AG09309 (cell line): ENCODE measurements at regions not wholly inside any gene's neighbourhood (a gene's known extent, or its start where the extent isn't known, plus 50 kb on each side); places are given as distances from the start of the nearest gene placed in this dataset.

Source experiments
- DNase-seq: peaks from one replicate; pipeline ENCODE4 v3.0.0-alpha.2; 2010; ENCODE audit warnings: low read depth
- H3K4me3 ChIP-seq: 2 replicates; pipeline ENCODE4 v1.5.1; 2011; ENCODE audit warnings: mild to moderate bottlenecking, low read depth, low read length, moderate library complexity; ENCODE audit not compliant: control insufficient read depth
- TF ChIP-seq, protein P1 (sequence below): IDR thresholded peaks from 2 replicates; pipeline ENCODE4 v1.5.1; 2011; ENCODE audit warnings: mild to moderate bottlenecking, low read depth, low read length, inconsistent platforms; ENCODE audit not compliant: insufficient read depth, control insufficient read depth; ENCODE audit errors: missing control alignments

DNA sequence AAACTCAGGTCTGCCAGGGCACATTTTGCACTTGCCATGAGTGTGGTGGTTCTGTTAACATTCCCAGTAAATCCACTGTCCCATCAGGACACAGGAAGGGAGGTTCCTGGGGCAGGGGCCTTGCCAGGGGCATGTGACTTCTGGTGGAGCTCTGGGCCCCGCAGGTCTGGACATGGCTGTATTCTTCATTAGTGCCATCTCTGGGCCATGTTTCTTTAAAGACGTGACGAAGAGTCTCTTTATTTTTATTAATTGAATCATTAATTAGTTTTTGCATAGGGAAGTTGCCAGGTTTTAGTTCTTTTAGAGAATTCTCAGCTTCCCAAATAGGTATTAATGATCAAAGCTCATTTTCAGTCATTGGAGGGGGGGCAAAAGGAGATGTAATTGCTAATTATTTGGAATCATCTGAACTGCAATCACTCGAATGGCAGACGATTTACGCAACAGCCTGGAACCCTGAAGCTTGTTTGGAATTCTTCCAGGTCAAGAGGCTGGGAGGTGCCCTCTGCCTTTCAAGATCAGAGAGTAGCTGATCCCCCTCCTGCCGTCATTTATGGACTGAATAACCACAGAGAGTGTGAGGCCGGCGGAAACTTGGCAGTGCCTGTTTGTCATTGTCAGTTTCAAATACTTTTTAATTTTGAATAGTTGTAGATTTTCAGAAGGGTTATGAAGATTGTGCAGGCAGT is 106.2 kb downstream of the RTP5 start:
- H3K4me3 ChIP-seq: no peak overlapping the region
- TF ChIP-seq, protein P1, sequence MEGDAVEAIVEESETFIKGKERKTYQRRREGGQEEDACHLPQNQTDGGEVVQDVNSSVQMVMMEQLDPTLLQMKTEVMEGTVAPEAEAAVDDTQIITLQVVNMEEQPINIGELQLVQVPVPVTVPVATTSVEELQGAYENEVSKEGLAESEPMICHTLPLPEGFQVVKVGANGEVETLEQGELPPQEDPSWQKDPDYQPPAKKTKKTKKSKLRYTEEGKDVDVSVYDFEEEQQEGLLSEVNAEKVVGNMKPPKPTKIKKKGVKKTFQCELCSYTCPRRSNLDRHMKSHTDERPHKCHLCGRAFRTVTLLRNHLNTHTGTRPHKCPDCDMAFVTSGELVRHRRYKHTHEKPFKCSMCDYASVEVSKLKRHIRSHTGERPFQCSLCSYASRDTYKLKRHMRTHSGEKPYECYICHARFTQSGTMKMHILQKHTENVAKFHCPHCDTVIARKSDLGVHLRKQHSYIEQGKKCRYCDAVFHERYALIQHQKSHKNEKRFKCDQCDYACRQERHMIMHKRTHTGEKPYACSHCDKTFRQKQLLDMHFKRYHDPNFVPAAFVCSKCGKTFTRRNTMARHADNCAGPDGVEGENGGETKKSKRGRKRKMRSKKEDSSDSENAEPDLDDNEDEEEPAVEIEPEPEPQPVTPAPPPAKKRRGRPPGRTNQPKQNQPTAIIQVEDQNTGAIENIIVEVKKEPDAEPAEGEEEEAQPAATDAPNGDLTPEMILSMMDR: no peak
- DNase-seq: no peak

DNA sequence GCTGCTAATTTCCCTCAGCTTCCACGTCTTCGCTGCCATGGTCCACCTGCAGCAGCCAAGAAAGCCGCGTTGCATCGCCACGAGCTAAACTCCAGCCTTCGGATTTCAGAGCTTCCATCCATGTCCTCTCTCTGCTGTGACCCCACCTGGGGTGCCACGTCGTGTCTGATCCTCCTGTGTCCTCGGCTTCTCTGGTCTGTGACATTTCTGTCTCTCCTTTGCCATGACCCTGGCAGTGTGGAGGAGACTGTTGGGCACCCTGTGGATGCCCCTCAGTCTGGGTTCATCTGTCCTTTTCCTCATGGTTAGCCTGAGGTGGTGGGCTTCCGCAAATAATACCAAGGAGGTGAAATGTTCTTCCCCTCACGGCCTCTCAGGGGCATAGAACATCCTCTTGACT is 106.8 kb downstream of the RTP5 start:
- no peak overlapping the region for H3K4me3 ChIP-seq
- TF ChIP-seq, protein P1: no peak
- DNase-seq: no peak

DNA sequence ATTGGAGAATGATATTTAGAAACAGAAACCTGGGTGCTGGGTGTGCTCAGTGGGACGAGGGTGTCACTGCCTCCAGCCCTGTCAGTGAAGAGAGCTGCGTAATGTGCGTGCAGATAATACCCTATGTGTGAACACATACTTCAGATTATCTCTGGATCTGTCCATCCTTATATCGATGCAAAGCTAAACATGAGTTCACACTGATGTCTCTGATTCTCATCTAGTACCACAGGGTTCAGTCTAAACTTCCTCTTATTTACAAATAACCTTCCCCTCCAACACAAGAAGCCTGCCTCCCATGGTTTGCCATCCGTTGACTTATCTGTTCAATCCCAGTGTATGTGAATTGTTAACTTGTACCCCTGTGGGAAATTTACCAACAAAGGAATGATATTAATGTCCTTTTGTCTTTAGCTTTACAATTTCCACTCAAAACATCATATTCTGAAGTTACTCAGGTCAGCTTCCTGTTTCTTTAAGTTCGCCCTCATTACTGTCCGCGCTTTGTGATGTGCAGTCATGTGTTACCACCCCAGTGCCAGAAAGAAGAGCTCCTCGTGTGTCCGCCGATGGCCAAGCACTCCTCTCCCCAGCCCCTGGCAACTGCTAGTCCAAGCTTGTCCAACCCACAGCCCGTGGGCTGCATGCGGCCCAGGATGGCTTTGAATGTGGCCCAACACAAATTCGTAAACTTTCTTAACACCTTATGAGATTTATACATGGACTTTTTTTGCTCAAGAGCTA is 108.2 kb downstream of the RTP5 start:
- DNase-seq: no peak
- H3K4me3 ChIP-seq: no peak overlapping the region

DNA sequence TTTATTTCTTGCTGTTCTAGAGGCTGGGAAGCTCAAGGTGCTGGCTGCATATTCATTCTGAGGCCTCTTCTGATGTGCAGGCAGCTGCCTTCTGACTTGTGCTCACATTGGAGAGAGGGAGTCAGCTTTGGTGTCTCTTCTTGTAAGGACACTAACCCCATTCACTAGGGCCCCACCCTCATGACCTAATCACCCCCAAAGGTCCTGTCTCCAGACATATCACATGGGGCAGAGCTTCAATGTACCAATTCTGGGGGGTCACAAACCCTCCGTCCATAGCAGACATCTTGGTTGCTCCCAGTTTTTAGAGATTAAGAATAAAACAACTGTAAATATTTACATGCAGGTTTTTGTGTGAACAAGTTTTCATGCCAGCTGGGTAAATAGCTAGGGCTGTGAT is 109.1 kb downstream of the RTP5 start:
- TF ChIP-seq, protein P1: no peak
- H3K4me3 ChIP-seq: no peak overlapping the region
- no peak for DNase-seq

More for the DNA sequence above, 108.2 kb downstream of the RTP5 start:
- TF ChIP-seq, protein P1: no peak

DNA sequence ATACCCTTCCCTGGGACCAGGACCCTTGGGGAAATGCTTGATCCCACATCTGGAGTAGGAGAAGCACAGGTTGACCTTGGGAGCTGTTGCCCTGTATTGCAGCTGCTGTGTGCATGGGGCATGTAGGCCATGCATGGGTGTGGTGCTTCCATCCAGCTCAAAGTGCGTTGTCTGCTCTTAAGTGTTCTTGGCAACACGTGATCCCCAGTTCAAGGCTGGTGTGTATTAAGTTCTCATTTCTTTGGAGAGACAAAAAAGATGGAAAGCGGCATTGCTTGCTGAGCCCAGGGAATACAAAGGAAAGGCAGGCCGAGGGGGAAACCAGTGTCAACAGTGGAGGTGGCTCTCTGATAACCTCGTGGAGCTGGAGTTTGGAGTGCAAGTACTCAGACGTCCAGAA is 110.7 kb downstream of the RTP5 start:
- no peak for DNase-seq
- TF ChIP-seq, protein P1: no peak
- no peak overlapping the region for H3K4me3 ChIP-seq

DNA sequence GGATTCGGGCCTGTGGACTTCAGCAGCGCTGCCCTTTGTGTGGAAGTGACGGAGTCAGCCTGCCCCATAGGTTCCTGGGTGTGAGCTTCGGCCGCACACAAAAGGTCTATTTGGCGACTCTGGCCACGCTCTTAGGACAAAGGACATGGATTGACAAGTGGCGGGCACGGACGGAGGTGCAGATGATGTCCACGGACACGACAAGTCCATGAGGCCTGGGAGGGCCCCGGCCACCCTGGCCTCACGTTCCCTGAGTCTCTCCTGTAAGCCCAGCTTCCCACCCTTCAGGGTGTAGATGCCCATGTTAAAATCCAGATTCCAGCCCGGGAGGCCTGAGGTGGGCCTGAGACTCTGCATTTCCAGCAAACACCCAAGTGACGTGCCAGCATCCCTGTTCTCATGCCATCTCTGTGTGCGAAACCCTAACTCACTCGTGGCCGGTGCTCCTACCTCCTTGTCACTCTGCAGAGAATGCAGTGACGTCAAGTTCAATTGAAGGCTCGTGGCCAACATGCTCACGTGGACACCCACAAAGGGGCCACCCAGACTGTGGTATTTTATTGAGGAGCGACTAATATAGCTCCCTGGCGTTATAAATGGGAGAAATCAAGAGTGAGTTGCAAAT is 111.7 kb downstream of the RTP5 start:
- H3K4me3 ChIP-seq: no peak overlapping the region
- TF ChIP-seq, protein P1: no peak
- DNase-seq: no peak
